Caco-2 (cell line): ENCODE measurements at regions not wholly inside any gene's neighbourhood (a gene's known extent, or its start where the extent isn't known, plus 50 kb on each side); places are given as distances from the start of the nearest gene placed in this dataset.

Experiments
- BruUV-seq: library from RNA; stranded (reverse); fragments of 400-500 nt; replicated peaks from 2 replicates; lab custom pipeline; 2021; lab: Mats Ljungman, UMichigan
- CTCF ChIA-PET: fragments of 300-600 bp; sonication (Branson Sonifier 250); formaldehyde crosslinking; loops from one replicate; lab custom pipeline; 2022; ENCODE audit warnings: antibody characterized with exemption; lab: Charles Lee
- POLR2A ChIA-PET: fragments of 300-600 bp; sonication (Branson Sonifier 250); formaldehyde crosslinking; loops from one replicate; lab custom pipeline; 2022; ENCODE audit warnings: antibody characterized with exemption; lab: Charles Lee
- DNase-seq, 2 experiments: peaks; one replicate each; pipeline versions ENCODE4 v3.0.0 to v3.0.0-alpha.2; 2020 to 2022
- H3K27me3 ChIP-seq: replicated peaks from 2 replicates; pipeline ENCODE4 v1.6.0; 2011; ENCODE audit warnings: low read length; ENCODE audit not compliant: control insufficient read depth, insufficient read depth
- H3K36me3 ChIP-seq: 2 replicates; pipeline ENCODE4 v1.5.1; 2011; ENCODE audit warnings: low read length; ENCODE audit not compliant: control insufficient read depth, insufficient read depth
- H3K4me1 ChIP-seq: fragments of 250-450 bp; sonication (Bioruptor Pico); 2 replicates; pipeline ENCODE4 v1.5.1; 2020; ENCODE audit warnings: mild to moderate bottlenecking
- H3K4me3 ChIP-seq: 2 replicates; pipeline ENCODE4 v1.5.1; 2011; ENCODE audit warnings: low read depth, mild to moderate bottlenecking, control low read depth, low read length
- H3K9me3 ChIP-seq: fragments of 250-450 bp; sonication (Bioruptor Pico); 2 replicates; pipeline ENCODE4 v1.5.1; 2020; ENCODE audit warnings: mild to moderate bottlenecking, moderate library complexity
- H3K27ac Mint-ChIP-seq: one replicate; pipeline ENCODE4 v1.8.0; 2022; ENCODE audit warnings: mixed read lengths; ENCODE audit not compliant: unreplicated experiment
- H3K27me3 Mint-ChIP-seq: one replicate; pipeline ENCODE4 v1.8.0; 2022; ENCODE audit warnings: mixed read lengths; ENCODE audit not compliant: insufficient read depth, unreplicated experiment
- H3K36me3 Mint-ChIP-seq: one replicate; pipeline ENCODE4 v1.8.0; 2022; ENCODE audit warnings: mild to moderate bottlenecking, mixed read lengths; ENCODE audit not compliant: insufficient read depth, unreplicated experiment
- H3K4me1 Mint-ChIP-seq: one replicate; pipeline ENCODE4 v1.8.0; 2022; ENCODE audit warnings: low read depth, mixed read lengths; ENCODE audit not compliant: unreplicated experiment
- H3K4me3 Mint-ChIP-seq: one replicate; pipeline ENCODE4 v1.8.0; 2022; ENCODE audit warnings: mild to moderate bottlenecking, moderate library complexity, mixed read lengths; ENCODE audit not compliant: unreplicated experiment
- H3K9me3 Mint-ChIP-seq: one replicate; pipeline ENCODE4 v1.8.0; 2022; ENCODE audit warnings: mixed read lengths; ENCODE audit not compliant: unreplicated experiment
- intact Hi-C: fragments of 100-400 bp; cut with micrococcal nuclease; formaldehyde crosslinking; loops from one replicate; pipeline ENCODE4 v1.10.0; 2022; ENCODE audit not compliant: unreplicated experiment
- TF ChIP-seq, protein P1 (sequence below), 2 experiments: fragments of 200-600 bp in 1 of 2; IDR thresholded peaks; 1 replicate in 1 of 2; 2 replicates in 1 of 2; pipeline versions ENCODE4 v1.5.1 to v1.8.0; 2011 to 2022; ENCODE audit warnings: antibody characterized with exemption in 1 of 2, control low read depth in 1 of 2, inconsistent platforms in 1 of 2, low read depth in 1 of 2, low read length in 1 of 2, mild to moderate bottlenecking in 1 of 2, moderate library complexity in 1 of 2; ENCODE audit not compliant: insufficient read depth in 1 of 2, severe bottlenecking in 1 of 2, unreplicated experiment in 1 of 2

DNA sequence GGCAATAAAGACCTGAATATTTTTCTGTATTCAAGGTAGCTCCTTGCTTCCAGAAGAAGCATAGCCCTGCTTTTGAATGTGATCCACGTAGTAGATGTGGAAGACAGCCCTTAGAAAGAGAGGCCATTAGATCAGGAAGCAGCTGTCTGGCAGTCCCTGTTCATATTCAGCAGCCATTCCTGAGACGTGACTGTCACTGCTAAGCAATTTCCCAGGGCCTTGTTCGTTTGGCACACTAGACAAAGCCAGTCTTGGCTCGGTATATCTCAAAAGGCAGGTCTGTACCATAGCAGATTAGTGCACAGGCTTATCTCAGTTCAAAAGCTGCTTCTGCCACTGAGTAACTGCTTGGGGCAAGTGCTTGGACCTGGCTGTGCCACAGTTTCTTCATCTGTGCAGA is 287.8 kb upstream of the MCTP2 start:
- no peaks in the 10 kb centered on the region for H3K36me3 Mint-ChIP-seq
- ChIA-PET CTCF (no interaction called here), POLR2A (no interaction called here)
- no peaks in the 10 kb centered on the region for H3K27me3 Mint-ChIP-seq
- no peak for DNase-seq
- Histone ChIP-seq H3K9me3 (no peaks in the 10 kb centered on the region), H3K4me3 (no peak overlapping the region), H3K4me1 (no peaks in the 10 kb centered on the region), H3K27me3 (no peaks in the 10 kb centered on the region), H3K36me3 (no peaks in the 10 kb centered on the region)
- no peak overlapping the region for H3K4me3 Mint-ChIP-seq
- no peak overlapping the region for H3K27ac Mint-ChIP-seq
- H3K4me1 Mint-ChIP-seq = peaks cover 7% of the 10 kb centered on the region
- TF ChIP-seq, protein P1, sequence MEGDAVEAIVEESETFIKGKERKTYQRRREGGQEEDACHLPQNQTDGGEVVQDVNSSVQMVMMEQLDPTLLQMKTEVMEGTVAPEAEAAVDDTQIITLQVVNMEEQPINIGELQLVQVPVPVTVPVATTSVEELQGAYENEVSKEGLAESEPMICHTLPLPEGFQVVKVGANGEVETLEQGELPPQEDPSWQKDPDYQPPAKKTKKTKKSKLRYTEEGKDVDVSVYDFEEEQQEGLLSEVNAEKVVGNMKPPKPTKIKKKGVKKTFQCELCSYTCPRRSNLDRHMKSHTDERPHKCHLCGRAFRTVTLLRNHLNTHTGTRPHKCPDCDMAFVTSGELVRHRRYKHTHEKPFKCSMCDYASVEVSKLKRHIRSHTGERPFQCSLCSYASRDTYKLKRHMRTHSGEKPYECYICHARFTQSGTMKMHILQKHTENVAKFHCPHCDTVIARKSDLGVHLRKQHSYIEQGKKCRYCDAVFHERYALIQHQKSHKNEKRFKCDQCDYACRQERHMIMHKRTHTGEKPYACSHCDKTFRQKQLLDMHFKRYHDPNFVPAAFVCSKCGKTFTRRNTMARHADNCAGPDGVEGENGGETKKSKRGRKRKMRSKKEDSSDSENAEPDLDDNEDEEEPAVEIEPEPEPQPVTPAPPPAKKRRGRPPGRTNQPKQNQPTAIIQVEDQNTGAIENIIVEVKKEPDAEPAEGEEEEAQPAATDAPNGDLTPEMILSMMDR (IDR thresholded peaks at IDR 0.05; ENCODE audit: insufficient read depth in 1 of 2, low read depth in 1 of 2, low read length in 1 of 2, severe bottlenecking in 1 of 2, unreplicated experiment in 1 of 2) = no peak
- peaks cover 8% of the 10 kb centered on the region for H3K9me3 Mint-ChIP-seq
- no TSS peak for BruUV-seq
- intact Hi-C loops = no loop called here

DNA sequence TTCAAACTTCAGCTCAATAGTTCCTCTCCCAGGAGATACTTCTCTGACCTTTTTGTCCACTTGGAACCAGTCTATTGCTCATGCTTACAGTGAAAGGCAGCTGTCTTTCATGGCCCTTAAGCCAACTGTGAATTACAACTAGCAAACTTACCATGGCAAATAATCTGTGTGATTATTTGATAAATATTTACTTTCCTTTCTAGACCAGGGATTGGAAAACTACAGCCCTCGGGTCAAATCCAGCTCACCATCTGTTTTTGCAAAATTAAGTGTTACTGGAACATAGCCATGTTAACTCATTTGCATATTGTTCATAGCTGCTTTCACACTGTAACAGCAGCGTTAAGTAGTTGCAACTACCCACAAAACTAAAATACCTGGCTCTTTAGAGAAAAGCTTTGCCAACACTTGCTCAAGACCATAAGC is 289.1 kb upstream of the MCTP2 start:
- no peaks in the 10 kb centered on the region for H3K36me3 Mint-ChIP-seq
- no peak overlapping the region for H3K4me3 Mint-ChIP-seq
- POLR2A ChIA-PET = no interaction called here

DNA sequence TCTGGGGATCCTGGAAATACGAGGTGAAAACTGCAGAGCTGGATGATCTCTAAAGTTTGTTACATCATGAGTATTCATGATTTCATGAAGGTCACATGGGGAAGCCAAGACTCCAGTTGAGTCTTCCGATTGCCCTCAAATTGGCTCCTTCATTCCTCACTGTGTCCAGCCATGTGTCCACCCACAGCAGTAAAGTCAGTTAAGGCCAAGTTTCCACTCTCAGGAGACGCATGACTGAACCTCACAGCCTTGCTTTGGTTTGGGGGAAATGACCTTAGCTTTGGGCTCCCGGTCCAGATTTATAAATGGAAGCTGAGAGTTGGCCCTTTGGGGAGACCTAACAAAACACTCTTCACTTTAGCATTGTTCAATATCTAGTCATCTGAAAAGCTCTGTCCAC is 289.7 kb upstream of the MCTP2 start:
- Histone ChIP-seq H3K4me1 (no peaks in the 10 kb centered on the region), H3K9me3 (no peaks in the 10 kb centered on the region), H3K27me3 (no peaks in the 10 kb centered on the region), H3K36me3 (no peaks in the 10 kb centered on the region), H3K4me3 (no peak overlapping the region)
- ChIA-PET POLR2A (no interaction called here), CTCF (interaction anchor here (0.7 kb wide), 1 partner anchor 178 kb away, joined by 3 read pairs; no protein-coding TSS in a partner anchor)
- no peaks in the 10 kb centered on the region for H3K36me3 Mint-ChIP-seq
- H3K4me1 Mint-ChIP-seq = peaks cover 7% of the 10 kb centered on the region
- TF ChIP-seq, protein P1 (IDR thresholded peaks at IDR 0.05; ENCODE audit: insufficient read depth in 1 of 2, low read depth in 1 of 2, low read length in 1 of 2, severe bottlenecking in 1 of 2, unreplicated experiment in 1 of 2) = no peak
- H3K27me3 Mint-ChIP-seq = no peaks in the 10 kb centered on the region
- DNase-seq = no peak
- no TSS peak for BruUV-seq
- intact Hi-C loops = no loop called here
- H3K27ac Mint-ChIP-seq = no peak overlapping the region
- H3K9me3 Mint-ChIP-seq = peaks cover 8% of the 10 kb centered on the region
- no peak overlapping the region for H3K4me3 Mint-ChIP-seq

More for the DNA sequence above, 289.1 kb upstream of the MCTP2 start:
- H3K27ac Mint-ChIP-seq = no peak overlapping the region
- H3K4me1 ChIP-seq = no peaks in the 10 kb centered on the region
- H3K4me3 ChIP-seq = no peak overlapping the region
- peaks cover 8% of the 10 kb centered on the region for H3K9me3 Mint-ChIP-seq
- no peaks in the 10 kb centered on the region for H3K36me3 ChIP-seq
- no peaks in the 10 kb centered on the region for H3K9me3 ChIP-seq
- CTCF ChIA-PET = interaction anchor here (0.7 kb wide), 1 partner anchor 178 kb away, joined by 3 read pairs; no protein-coding TSS in a partner anchor
- H3K27me3 ChIP-seq = no peaks in the 10 kb centered on the region
- peaks cover 7% of the 10 kb centered on the region for H3K4me1 Mint-ChIP-seq
- TF ChIP-seq, protein P1 (IDR thresholded peaks at IDR 0.05; ENCODE audit: insufficient read depth in 1 of 2, low read depth in 1 of 2, low read length in 1 of 2, severe bottlenecking in 1 of 2, unreplicated experiment in 1 of 2) = no peak
- intact Hi-C loops = no loop called here
- no peak for DNase-seq
- H3K27me3 Mint-ChIP-seq = no peaks in the 10 kb centered on the region
- no TSS peak for BruUV-seq
